Muscle of back (tissue), 3 donors: ENCODE measurements at regions not wholly inside any gene's neighbourhood (a gene's known extent, or its start where the extent isn't known, plus 50 kb on each side); places are given as distances from the start of the nearest gene placed in this dataset.

Experiments
- DNase-seq, 3 donors: peaks; one replicate each; pipeline versions ENCODE4 v3.0.0 to v3.0.0-alpha.2; 2013

DNA sequence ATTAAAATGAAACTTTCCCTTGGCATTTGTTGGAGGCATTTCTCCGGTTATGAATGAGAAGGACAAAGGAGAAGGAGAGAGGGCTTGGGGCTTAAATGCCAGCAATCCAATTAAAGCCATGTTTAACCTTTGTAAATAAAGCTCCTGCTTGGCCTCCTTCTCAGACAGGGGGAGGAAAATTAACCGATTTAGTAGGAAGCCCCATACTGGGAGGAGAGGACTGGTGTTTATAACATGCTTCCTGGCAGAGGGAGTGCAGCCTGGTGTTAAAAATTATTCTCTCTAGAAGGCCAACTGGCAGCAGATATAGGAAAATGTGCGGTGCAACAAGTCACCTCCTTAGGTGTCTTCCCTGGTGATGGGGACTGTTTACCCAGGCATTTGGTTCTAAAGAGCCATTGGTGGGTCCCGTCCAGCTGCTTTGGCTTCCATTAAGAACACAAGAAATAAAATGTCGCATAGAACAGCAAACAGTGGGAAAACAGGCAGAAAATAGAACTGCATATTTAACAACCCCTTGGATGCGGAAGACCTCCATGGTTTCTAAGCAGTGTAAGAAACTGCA lies 846.5 kb downstream of the TYW1 start:
- no peak for DNase-seq

GRCh38 chr7:67843615-67844014 lies 847.0 kb downstream of the TYW1 start:
- no peak for DNase-seq

DNA sequence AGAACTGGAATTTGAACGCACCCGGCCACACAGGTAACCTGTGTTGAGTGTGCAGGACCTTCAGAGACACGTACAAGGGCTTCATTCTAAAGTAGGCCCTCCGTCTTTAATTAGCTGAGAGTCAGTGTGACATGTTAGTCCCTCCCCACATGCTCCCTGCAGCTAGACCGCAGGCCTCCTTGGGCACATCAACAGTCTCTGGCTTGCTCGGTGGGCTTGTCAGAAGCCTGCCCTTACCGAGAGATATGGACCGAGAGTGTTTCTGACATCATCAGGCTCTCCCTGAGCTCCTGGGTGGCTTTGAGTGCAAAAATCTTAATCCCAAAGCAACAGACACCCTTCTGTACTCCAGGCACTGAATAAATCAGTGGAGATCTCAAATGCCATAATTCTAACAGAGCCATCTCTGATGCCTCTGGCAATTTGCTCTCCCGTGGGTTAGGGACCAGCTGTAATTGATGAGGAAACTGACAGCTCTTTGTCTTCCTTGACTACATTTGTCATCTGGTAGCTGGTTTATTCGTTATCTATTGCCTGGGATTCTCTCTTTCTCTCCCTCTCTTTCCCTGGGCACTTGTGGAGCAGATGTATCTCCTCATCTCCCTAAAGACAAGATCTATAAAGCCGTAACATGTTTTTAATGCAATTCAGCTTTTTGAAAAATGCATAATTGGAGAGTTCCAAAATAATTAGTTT lies 850.6 kb downstream of the TYW1 start:
- no peak for DNase-seq

- peak; percentile 16 to 68 (median 39) for DNase-seq
Observed at GRCh38 chr7:67854221-67855178, 857.9 kb downstream of the TYW1 start.

GRCh38 chr7:67855322-67855721 lies 858.7 kb downstream of the TYW1 start:
- no peak for DNase-seq

DNA sequence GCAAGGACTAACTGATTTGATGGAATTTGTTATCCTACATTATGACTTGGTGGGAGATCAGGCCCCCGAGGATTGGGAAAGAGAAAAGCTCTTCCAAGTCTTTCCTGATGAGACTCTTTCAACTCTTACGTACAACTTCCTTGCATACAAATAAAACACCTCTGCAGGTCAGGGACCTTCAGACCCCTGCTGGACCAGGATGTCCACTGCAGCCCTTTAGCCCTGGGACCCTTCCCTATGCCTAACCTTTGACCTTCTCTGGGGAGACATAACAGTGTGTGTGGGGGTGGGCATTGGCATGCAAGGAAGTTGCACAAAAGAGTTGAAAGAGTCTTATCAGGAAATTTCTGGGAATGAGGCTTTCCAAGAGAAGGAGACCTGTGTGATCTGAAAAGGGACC lies 859.4 kb downstream of the TYW1 start:
- DNase-seq, result no peak

GRCh38 chr7:67857698-67858097 lies 861.1 kb downstream of the TYW1 start:
- no peak for DNase-seq

DNA sequence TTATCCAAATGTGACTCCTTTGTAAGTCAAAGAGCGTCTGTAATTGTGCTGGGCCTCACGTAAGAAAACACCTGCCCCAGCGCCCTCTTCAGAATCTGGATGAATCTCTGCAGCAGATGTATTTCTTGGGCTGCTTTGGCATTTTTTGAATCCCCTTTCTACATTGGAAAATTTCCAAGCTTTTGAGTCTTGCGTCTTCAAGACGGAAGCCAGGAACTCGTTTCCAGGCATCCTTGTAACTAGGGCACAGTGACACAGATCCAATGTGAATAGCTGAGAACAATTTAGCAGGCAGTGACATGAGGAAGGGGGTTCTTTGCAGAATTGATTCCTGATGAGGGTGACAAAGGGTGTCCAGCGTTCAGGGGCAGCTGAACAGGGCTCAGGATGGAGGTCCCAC lies 862.3 kb downstream of the TYW1 start:
- DNase-seq, result no peak

DNA sequence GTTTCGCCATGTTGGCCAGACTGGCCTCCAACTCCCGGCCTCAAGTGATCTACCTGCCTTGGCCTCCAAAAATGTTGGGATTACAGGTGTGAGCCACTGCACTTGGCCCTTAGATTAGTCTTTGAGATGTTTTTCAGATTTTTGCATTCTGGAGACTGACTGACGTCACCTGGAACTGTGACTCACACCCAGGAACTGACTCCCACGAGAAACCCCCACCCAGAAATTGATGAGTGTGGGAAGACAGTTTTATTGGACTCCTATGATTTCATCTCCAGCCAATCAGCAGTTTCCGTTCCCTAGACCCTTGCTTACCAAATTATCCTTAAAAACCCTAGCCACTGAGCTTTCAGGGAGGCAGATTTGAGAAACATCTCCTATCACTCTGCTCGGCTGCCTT lies 867.3 kb downstream of the TYW1 start:
- DNase-seq, result no peak

DNA sequence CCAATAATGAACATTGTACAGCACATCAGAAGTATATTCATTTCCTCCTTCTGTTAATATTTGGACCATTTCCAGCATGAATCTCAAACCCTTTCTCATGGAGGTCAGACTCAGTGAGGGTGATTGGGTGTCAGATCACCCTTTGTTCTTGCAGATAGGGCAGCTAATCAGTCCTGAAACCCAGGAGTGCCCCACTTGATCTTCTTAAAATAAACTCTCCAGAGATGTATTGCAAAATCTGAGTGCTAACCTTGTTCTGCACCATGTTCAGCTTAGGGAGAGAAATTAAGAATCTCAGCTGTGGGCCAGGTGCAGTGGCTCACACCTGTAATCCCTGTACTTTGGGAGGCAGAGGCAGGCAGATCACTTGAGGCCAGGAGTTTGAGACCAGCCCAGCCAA lies 869.4 kb downstream of the TYW1 start:
- DNase-seq, result no peak

DNA sequence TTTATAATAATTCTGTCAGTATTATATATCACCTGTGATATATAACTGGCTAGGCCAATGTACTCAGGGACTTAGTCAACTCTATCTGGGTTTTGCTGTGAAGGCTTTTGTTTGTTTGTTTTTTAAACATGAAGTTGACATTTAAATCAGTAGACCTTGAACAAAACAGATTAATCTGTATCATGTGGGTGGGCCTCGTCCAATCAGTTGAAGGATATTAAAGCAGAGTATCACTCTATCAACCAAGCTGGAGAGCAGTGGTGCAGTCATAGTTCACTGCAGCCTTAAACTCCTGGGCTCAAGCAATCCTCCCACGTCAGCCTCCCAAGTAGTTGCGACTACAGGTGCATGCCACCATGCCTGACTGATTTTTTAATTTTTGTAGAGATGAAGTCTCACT lies 870.2 kb downstream of the TYW1 start:
- DNase-seq, result no peak

DNA sequence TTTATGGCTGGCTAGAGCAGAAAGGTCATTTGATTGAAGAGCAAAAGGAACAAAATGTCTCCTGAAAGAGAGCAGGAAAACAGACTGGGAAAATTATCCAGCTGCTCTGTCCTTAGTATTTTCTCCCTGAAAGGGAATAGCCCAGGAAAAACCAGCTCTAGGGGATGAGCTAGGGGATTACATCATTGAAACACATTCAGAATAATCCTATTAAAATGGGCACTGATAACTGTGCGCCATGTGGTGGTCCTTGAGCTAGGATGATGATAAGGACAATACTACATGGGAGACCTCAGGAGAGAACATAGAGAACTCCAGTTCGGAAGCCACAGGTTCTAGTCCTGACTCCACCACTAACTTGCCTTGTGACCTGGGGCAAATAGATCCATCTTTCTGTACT lies 873.8 kb downstream of the TYW1 start:
- no peak for DNase-seq

- no peak for DNase-seq
Observed at GRCh38 chr7:67875558-67875957, 878.9 kb downstream of the TYW1 start.

GRCh38 chr7:67878808-67879207 lies 882.2 kb downstream of the TYW1 start:
- DNase-seq, result no peak

GRCh38 chr7:67882843-67883242 lies 886.2 kb downstream of the TYW1 start:
- no peak for DNase-seq

GRCh38 chr7:67890316-67890715 lies 893.7 kb downstream of the TYW1 start:
- no peak for DNase-seq

DNA sequence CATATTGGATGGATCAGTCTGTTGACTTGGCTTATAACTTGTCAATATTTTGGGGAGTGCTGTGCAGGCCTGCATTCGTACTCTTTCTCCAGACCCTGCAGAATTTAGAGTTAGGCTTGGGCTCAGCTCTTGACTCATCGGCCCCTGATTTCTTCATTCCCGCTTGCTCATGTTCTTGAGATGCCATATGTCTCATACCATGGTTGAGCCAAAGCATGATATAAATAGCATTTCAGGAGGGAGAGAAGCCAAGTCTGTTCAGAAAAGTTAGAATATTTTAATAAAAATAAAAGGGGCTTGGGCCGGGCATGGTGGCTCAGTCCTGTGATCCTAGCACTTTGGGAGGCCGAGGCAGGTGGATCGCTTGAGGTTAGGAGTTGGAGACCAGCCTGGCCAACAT lies 898.1 kb downstream of the TYW1 start:
- no peak for DNase-seq

DNA sequence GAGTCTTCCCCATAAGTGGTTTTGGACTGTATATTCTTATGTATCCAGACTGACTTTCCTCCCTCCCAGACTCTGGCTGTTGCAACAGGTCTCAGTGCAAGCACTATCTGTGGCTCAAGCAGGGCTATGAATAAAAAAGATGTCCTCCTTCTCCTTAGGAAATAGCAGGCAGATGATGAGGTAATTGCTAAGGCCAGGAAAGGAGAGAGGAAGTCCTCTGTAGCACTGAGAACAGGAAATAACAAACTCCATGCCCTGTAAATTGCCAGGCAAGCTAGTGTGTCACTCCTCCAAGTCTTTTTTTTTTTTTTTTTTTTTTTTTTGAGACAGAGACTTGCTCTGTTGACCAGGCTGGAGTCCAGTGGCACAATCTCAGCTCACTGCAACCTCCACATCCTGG lies 900.1 kb downstream of the TYW1 start:
- DNase-seq, result no peak

- no peak for DNase-seq
Observed at GRCh38 chr7:67900456-67900855, 903.8 kb downstream of the TYW1 start.

DNA sequence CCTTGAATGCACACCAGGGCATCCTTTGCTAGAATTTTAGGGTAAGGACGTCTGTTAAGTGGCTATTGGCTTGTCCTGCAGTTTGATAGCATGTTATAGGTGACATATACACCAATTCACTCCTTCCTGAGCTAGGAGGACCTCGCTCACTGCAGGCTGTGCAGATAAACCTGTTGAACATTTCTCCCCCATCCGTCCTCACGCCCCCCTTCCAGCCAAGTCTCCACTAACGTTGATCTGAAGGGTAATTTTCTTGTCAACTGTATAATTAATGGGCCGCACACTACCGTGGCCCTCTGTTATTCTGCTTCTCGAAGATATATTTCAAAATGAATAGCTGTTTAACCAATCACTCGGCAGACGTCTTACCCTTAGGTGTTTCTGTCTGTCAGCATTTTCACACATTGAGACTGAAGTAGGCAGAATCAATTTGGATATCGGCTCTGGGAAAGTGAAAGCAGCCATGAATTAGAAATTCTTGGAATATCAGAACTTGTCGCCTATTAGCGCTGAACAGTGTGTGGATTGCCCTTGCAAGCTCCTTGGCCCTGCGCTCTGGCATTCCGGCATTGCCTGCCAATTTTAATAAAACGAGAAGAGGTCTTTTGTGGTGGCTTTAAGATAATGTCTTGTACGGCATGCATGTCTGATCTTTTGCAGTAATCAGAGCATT lies 905.3 kb downstream of the TYW1 start:
- DNase-seq, result no peak

GRCh38 chr7:67907792-67908191 lies 911.2 kb downstream of the TYW1 start:
- no peak for DNase-seq

DNA sequence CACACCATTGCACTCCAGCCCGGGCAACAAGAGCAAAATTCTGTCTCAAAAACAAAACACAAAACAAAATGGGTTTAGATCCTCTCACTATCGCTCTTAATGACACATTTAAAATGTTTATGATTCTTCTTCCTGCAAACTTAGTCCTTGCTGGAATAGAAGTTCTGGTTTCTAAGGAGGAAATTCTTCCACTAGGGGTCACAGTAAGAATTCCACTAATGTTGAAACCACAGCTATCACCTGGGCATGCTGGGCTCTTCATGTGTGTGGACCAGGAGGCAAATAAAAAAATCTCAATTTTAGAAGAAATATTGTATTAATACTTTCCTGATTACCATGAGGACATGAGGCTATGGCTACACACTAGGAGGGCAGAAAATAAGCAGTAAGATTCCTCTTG lies 915.8 kb downstream of the TYW1 start:
- DNase-seq, result no peak
